Heart right ventricle (tissue), 16 donors: ENCODE measurements at regions not wholly inside any gene's neighbourhood (a gene's known extent, or its start where the extent isn't known, plus 50 kb on each side); places are given as distances from the start of the nearest gene placed in this dataset.

Experiments used
- ATAC-seq, 8 donors: fragments of 200-7000 bp; cut with Tn5 transposase; one replicate each; pipeline ENCODE4 v1.9.1; 2020; ENCODE audit warnings: mild to moderate bottlenecking in 8 of 8, moderate library complexity in 8 of 8, moderate number of reproducible peaks in 1 of 8
- DNase-seq, 2 donors: peaks; one replicate each; pipeline ENCODE4 v3.0.0-alpha.2; 2020
- H3K27ac ChIP-seq, 10 donors: fragments of 200-600 bp; sonication (generic) in 2 of 10; one replicate each; pipeline versions ENCODE4 v1.5.0 to v1.8.0; 2020 to 2022; ENCODE audit warnings: mild to moderate bottlenecking in 3 of 10
- H3K27me3 ChIP-seq, 7 donors: fragments of 200-600 bp; one replicate each; pipeline ENCODE4 v1.8.0; 2021 to 2022; ENCODE audit warnings: mild to moderate bottlenecking in 2 of 7
- H3K36me3 ChIP-seq, 9 donors: fragments of 200-600 bp; sonication (generic) in 1 of 9; one replicate each; pipeline versions ENCODE4 v1.5.0 to v1.8.0; 2020 to 2022; ENCODE audit warnings: mild to moderate bottlenecking in 2 of 9
- H3K4me1 ChIP-seq, 9 donors: fragments of 200-600 bp; sonication (generic) in 1 of 9; one replicate each; pipeline versions ENCODE4 v1.5.0 to v1.8.0; 2020 to 2022; ENCODE audit warnings: mild to moderate bottlenecking in 4 of 9
- H3K4me3 ChIP-seq, 10 donors: fragments of 200-600 bp; sonication (generic) in 2 of 10; one replicate each; pipeline versions ENCODE4 v1.5.0 to v1.8.0; 2020 to 2022; ENCODE audit warnings: mild to moderate bottlenecking in 7 of 10, moderate library complexity in 2 of 10
- H3K9me3 ChIP-seq, 11 donors: fragments of 200-600 bp in 10 of 11; sonication (generic) in 2 of 11; one replicate each; pipeline versions ENCODE4 v1.5.0 to v1.8.0; 2013 to 2022; ENCODE audit warnings: mild to moderate bottlenecking in 2 of 11, control low read depth in 1 of 11, moderate library complexity in 1 of 11
- WGBS, 2 donors: extraction: QIAGEN DNeasy Blood & Tissue Kit; methylation state at CpG; one replicate each; pipeline ENCODE4 v1.1.7; 2013; ENCODE audit warnings: inconsistent platforms in 1 of 2; 5-methylcytosine and 5-hydroxymethylcytosine counted together
- intact Hi-C, 10 donors: fragments of 100-400 bp; cut with DNase I; formaldehyde crosslinking; loops; one replicate each; pipeline versions ENCODE4 v1.11.1 to v1.14.2; 2022
- TF ChIP-seq, protein P1 (sequence below), 9 donors: fragments of 200-600 bp; sonication (generic) in 2 of 9; IDR thresholded peaks; one replicate each; pipeline versions ENCODE4 v1.5.0 to v1.8.0; 2021 to 2022; ENCODE audit warnings: antibody characterized with exemption in 9 of 9, mild to moderate bottlenecking in 5 of 9, moderate library complexity in 1 of 9
- donor health status: Arrhythmogenic right ventricular cardiomyopathy.
- donor health status: ischemic (EF 13 %, LVEDD 7.1; RV severe dilation, severe dysfunction).
- donor health status: healthy with polysubstance abuse.
- donor health status: DM: no; HTN: yes; CAD: no.
- donor health status: DM: no; HTN: no; CAD: no.
- donor health status: ischemic (EF 25% LVEDD 6.9; RV normal size, moderate dysfunction).
- donor health status: ischemic (EF 25% LVEDD 5.7; RV mildly dilated, moderate dysfunction).
- donor health status: healthy.
- donor health status: DM: yes; HTN: yes; CAD: no.
- donor health status: Ischemic cardiomyopathy.
- donor health status: ischemic (EF 35%, LVEDD 5.7; RV mildly dilated, moderate dysfunction).
- donor health status: nonischemic (EF 11% LVEDD 7.7; RV severe dilation, severe dysfunction).
- donor health status: DM: yes; HTN: yes; CAD: no.
- donor health status: PGD.
- donor health status: ischemic (EF 29% LVEDD 5.4; RV normal size, mild dysfunction).
- donor health status: nonischemic (EF 23%, LVEDD 6.1; RV moderate dilation, normal function).

DNA sequence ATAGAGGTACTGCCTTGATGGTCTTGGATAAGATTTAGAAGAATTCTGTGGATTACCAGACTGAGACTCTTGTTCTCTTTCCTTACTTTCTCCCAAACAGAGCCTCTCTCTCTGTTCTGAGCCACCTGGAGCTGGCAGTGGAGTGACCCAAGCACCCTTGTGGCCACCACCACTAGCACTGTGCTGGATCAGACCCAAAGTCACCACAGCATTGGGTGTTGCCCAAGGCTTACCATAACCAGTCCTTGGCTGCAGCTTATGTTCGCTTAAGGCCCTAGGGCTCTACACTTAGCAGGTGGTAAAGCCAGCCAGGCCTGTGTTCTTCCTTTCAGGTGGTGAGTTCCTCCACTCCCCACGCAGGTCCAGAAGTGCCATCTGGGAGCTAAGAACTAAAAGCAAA, 79.8 kb downstream of the SEM1 start:
- intact Hi-C loops: no loop called here
- no peaks in the 10 kb centered on the region for H3K36me3 ChIP-seq
- TF ChIP-seq, protein P1, sequence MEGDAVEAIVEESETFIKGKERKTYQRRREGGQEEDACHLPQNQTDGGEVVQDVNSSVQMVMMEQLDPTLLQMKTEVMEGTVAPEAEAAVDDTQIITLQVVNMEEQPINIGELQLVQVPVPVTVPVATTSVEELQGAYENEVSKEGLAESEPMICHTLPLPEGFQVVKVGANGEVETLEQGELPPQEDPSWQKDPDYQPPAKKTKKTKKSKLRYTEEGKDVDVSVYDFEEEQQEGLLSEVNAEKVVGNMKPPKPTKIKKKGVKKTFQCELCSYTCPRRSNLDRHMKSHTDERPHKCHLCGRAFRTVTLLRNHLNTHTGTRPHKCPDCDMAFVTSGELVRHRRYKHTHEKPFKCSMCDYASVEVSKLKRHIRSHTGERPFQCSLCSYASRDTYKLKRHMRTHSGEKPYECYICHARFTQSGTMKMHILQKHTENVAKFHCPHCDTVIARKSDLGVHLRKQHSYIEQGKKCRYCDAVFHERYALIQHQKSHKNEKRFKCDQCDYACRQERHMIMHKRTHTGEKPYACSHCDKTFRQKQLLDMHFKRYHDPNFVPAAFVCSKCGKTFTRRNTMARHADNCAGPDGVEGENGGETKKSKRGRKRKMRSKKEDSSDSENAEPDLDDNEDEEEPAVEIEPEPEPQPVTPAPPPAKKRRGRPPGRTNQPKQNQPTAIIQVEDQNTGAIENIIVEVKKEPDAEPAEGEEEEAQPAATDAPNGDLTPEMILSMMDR (IDR thresholded peaks at IDR 0.05): no peak
- WGBS, 2 donors: 86 to 95% methylated on average over 2 of the region's 2 CpGs
- ATAC-seq: no peak
- H3K27ac ChIP-seq: no peak overlapping the region
- H3K4me1 ChIP-seq: no peaks in the 10 kb centered on the region
- H3K27me3 ChIP-seq: no peaks in the 10 kb centered on the region
- no peak for DNase-seq
- H3K4me3 ChIP-seq: no peak overlapping the region
- H3K9me3 ChIP-seq: no peaks in the 10 kb centered on the region

DNA sequence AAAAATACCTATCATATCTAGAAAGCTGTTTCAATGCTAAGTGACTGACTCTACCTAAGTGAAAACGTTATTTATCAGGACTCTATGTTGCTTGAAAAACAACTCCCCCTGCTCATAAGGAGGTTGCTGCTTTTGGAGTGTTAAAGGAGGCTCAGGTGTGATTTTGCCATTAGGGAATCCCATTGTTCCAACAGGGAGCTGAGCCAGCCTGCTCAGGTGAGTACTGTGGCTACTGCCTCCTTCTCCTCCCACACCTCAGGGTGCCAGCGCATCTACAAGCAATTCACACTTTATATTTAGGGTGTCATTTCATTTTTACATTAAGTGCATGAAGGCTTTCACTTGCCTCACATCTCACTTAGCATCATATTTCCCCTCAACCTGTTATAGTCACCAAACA, 84.7 kb downstream of the SEM1 start:
- Histone ChIP-seq H3K9me3 (peaks cover 0 to 13% (median 0%) of the 10 kb centered on the region in 11 donors), H3K4me1 (no peaks in the 10 kb centered on the region), H3K4me3 (no peak overlapping the region), H3K27ac (no peak overlapping the region), H3K36me3 (no peaks in the 10 kb centered on the region), H3K27me3 (no peaks in the 10 kb centered on the region)
- DNase-seq (no peak), ATAC-seq (no peak)
- 35 to 46% methylated on average over 2 of the region's 2 CpGs for WGBS, 2 donors
- intact Hi-C loops: no loop called here
- TF ChIP-seq, protein P1 (IDR thresholded peaks at IDR 0.05): no peak

DNA sequence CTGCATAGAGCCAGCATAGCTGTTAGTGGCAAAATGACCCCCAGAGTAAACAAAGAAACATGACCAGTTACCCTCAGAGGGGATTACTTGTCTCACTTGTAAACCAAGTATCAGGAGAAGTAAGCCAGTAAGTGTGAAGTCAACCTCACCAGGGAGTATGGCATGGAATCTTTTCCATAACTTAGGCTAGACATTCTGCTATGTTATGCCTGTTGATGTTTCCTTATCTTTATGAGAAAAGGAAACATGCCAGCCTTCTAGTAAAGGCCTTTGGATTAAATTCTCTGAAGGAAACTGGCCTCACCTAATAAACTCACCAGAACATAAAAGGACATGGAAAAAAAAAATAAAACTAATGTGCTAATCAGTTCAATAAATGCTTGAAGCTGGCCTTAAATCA, 87.7 kb downstream of the SEM1 start:
- Histone ChIP-seq H3K4me1 (no peaks in the 10 kb centered on the region), H3K4me3 (no peak overlapping the region), H3K27ac (no peak overlapping the region), H3K9me3 (peaks cover 0 to 41% (median under 1%) of the 10 kb centered on the region in 11 donors), H3K27me3 (no peaks in the 10 kb centered on the region), H3K36me3 (no peaks in the 10 kb centered on the region)
- TF ChIP-seq, protein P1 (IDR thresholded peaks at IDR 0.05): no peak
- intact Hi-C loops: no loop called here
- DNase-seq (no peak), ATAC-seq (no peak)

DNA sequence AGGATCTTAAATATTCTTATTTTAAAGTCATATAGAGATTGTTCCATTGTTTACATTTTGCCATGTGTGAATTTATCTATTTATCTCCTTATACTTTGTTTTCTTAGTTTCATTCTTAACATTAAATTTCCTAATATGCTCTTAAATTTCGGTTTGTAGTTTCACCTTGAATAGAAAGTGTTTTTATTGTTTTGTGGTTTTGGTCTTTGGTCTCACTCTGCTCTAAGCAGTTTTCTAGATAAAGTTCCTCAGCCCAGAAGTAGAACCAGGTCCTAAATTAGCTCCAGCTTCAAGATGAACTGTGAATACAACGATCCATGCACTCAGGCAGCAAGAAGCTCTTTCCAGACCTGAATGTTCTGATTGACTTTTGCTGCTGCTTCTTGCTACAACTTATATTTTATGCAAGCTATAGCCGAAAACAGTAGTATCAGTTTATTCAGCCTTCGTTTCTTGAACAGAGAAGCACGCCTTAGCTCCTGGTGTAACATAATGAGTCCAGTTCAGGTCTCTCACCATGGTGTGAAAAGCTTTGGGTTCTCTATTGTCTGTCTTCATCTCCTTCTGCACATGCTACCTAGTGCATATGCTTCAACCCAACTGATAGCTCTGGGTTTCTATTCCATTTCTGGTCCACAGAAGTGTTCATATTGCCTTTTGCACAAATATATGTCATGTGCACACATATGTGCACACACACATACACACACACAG, 95.3 kb downstream of the SEM1 start:
- TF ChIP-seq, protein P1 (IDR thresholded peaks at IDR 0.05): no peak
- H3K4me3 ChIP-seq: no peak overlapping the region
- no peaks in the 10 kb centered on the region for H3K36me3 ChIP-seq
- intact Hi-C loops: no loop called here
- WGBS, 2 donors: 88 to 90% methylated on average over 5 of the region's 5 CpGs
- peaks cover 0 to 56% (median 6%) of the 10 kb centered on the region in 11 donors for H3K9me3 ChIP-seq
- H3K27ac ChIP-seq: no peak overlapping the region
- H3K4me1 ChIP-seq: no peaks in the 10 kb centered on the region
- no peak for ATAC-seq
- no peak for DNase-seq
- H3K27me3 ChIP-seq: no peaks in the 10 kb centered on the region
